ENCODE measurements at regions not wholly inside any gene's neighbourhood (a gene's known extent, or its start where the extent isn't known, plus 50 kb on each side); places are given as distances from the start of the nearest gene placed in this dataset.

DNA sequence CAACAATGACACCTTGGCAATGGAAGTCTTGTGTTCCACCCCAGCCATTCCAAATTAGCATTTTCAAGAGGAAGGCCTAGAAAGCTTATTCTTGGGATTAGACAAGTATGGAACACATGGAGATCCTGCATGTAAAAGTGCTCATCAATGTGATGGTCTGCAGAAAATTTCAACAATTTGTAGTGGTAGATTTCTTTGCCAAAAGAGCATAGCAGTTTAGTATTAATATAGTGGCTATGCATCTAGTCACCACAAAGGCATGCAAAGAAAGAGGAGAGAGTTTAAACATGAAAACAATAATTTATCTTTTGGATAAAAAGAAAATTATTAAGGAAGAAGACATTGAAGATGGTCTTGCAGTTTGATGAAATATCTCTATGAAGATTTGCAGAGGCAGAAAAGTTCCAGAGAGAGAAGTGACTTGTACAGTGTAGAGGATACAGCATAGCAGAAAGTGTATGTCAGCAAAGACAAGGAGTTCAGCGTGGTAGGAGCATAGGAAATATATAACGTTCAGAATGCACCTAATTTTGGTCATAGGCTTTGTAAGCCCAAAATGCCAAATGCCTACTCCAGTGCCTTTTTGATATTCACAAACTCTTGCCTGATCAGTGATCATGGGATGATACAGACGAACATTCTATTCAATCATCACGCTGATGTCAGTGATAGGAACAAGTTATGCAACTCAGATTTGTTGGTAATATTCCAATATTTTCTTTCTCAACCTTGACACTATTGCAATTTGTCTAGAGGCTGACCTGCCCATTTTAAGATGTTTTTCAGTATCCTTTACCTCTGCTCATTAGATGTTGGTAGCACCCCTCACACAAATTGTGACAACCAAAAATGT is 727.9 kb upstream of the SOX9 start:
- TF ChIP-seq, protein P1, sequence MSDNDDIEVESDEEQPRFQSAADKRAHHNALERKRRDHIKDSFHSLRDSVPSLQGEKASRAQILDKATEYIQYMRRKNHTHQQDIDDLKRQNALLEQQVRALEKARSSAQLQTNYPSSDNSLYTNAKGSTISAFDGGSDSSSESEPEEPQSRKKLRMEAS (IDR thresholded peaks at IDR 0.05; ENCODE audit: insufficient read depth, insufficient read length), result no peak
- TF ChIP-seq, protein P2, sequence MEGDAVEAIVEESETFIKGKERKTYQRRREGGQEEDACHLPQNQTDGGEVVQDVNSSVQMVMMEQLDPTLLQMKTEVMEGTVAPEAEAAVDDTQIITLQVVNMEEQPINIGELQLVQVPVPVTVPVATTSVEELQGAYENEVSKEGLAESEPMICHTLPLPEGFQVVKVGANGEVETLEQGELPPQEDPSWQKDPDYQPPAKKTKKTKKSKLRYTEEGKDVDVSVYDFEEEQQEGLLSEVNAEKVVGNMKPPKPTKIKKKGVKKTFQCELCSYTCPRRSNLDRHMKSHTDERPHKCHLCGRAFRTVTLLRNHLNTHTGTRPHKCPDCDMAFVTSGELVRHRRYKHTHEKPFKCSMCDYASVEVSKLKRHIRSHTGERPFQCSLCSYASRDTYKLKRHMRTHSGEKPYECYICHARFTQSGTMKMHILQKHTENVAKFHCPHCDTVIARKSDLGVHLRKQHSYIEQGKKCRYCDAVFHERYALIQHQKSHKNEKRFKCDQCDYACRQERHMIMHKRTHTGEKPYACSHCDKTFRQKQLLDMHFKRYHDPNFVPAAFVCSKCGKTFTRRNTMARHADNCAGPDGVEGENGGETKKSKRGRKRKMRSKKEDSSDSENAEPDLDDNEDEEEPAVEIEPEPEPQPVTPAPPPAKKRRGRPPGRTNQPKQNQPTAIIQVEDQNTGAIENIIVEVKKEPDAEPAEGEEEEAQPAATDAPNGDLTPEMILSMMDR (IDR thresholded peaks at IDR 0.05; ENCODE audit: extremely low read depth in 1 of 2, insufficient read depth in 1 of 2, low read depth in 1 of 2, low read length in 2 of 2), result no peak

Data from endothelial cell of umbilical vein (primary cell).